ENCODE measurements at regions not wholly inside any gene's neighbourhood (a gene's known extent, or its start where the extent isn't known, plus 50 kb on each side); places are given as distances from the start of the nearest gene placed in this dataset.

- no peak overlapping the region for H3K18ac ChIP-seq (ENCODE audit: low read length)
- H3K23ac ChIP-seq (ENCODE audit: low read depth, low read length, poor library complexity) = no peak overlapping the region
Observed at GRCh38 chr4:124910327-124910726, 197.8 kb upstream of the ANKRD50 start.

GRCh38 chr4:124907881-124908280 is 195.3 kb upstream of the ANKRD50 start:
- H4K91ac ChIP-seq (ENCODE audit: low read depth, low read length, poor library complexity) = no peak overlapping the region
- peaks cover 0 to 10% of the 10 kb centered on the region in 2 donors for H3K9me3 ChIP-seq (replicated peaks in 1 of 2; ENCODE audit: control insufficient read depth in 2 of 2, insufficient read depth in 1 of 2, low read depth in 1 of 2, low read length in 2 of 2)
- H2BK5ac ChIP-seq (ENCODE audit: low read length) = no peak overlapping the region
- H3K4ac ChIP-seq (ENCODE audit: low read length) = no peak overlapping the region
- no CpG with 5 or more reads among the region's 3 CpGs for WGBS, 2 donors (ENCODE audit: extremely low coverage in 2 of 2, insufficient read length in 2 of 2, insufficient replicate concordance in 1 of 2)
- no peaks in the 10 kb centered on the region for H3K27me3 ChIP-seq (ENCODE audit: control insufficient read depth in 3 of 3, insufficient read depth in 3 of 3, low read depth in 1 of 3, low read length in 3 of 3)
- no peak overlapping the region for H3K27ac ChIP-seq (replicated peaks; ENCODE audit: low read length)
- H4K8ac ChIP-seq (ENCODE audit: low read depth, low read length) = no peak overlapping the region
- H2AFZ ChIP-seq (ENCODE audit: low read length) = no peak overlapping the region
- no peak overlapping the region for H2BK15ac ChIP-seq (ENCODE audit: low read length)
- H3K18ac ChIP-seq (ENCODE audit: low read length) = no peak overlapping the region
- no peak overlapping the region for H3K4me2 ChIP-seq (ENCODE audit: insufficient read depth, low read length, poor library complexity, severe bottlenecking)
- H3K4me1 ChIP-seq (ENCODE audit: control insufficient read depth in 2 of 2, insufficient read depth in 1 of 2, low read depth in 1 of 2, low read length in 2 of 2) = no peaks in the 10 kb centered on the region
- H3K9ac ChIP-seq (ENCODE audit: low read depth, low read length, poor library complexity) = no peak overlapping the region
- H3K36me3 ChIP-seq (replicated peaks in 1 of 2; ENCODE audit: control insufficient read depth in 2 of 2, insufficient read depth in 2 of 2, low read length in 2 of 2) = no peaks in the 10 kb centered on the region
- no peak overlapping the region for H3K4me3 ChIP-seq (ENCODE audit: low read length in 2 of 2)
- H2AK5ac ChIP-seq (ENCODE audit: low read depth, low read length) = no peak overlapping the region
- no peak overlapping the region for H3K23ac ChIP-seq (ENCODE audit: low read depth, low read length, poor library complexity)
- no peak overlapping the region for H3K14ac ChIP-seq (ENCODE audit: low read length)
- no peak for DNase-seq (ENCODE audit: low spot score)
- H3K79me1 ChIP-seq (ENCODE audit: low read depth, low read length) = no peaks in the 10 kb centered on the region
- H2BK120ac ChIP-seq (ENCODE audit: low read depth, low read length) = no peak overlapping the region
- H2BK12ac ChIP-seq (ENCODE audit: low read length) = no peak overlapping the region

More at GRCh38 chr4:124910327-124910726, 197.8 kb upstream of the ANKRD50 start:
- H3K4ac ChIP-seq (ENCODE audit: low read length) = no peak overlapping the region
- H4K8ac ChIP-seq (ENCODE audit: low read depth, low read length) = no peak overlapping the region
- H3K4me2 ChIP-seq (ENCODE audit: insufficient read depth, low read length, poor library complexity, severe bottlenecking) = no peak overlapping the region
- H2BK5ac ChIP-seq (ENCODE audit: low read length) = no peak overlapping the region
- H3K14ac ChIP-seq (ENCODE audit: low read length) = no peak overlapping the region
- no peak overlapping the region for H4K91ac ChIP-seq (ENCODE audit: low read depth, low read length, poor library complexity)
- H2BK12ac ChIP-seq (ENCODE audit: low read length) = no peak overlapping the region
- no peak overlapping the region for H3K27ac ChIP-seq (replicated peaks; ENCODE audit: low read length)
- H3K4me1 ChIP-seq (ENCODE audit: control insufficient read depth in 2 of 2, insufficient read depth in 1 of 2, low read depth in 1 of 2, low read length in 2 of 2) = no peaks in the 10 kb centered on the region
- no peak for DNase-seq (ENCODE audit: low spot score)
- H3K9ac ChIP-seq (ENCODE audit: low read depth, low read length, poor library complexity) = no peak overlapping the region
- H3K27me3 ChIP-seq (ENCODE audit: control insufficient read depth in 3 of 3, insufficient read depth in 3 of 3, low read depth in 1 of 3, low read length in 3 of 3) = no peaks in the 10 kb centered on the region
- no peaks in the 10 kb centered on the region for H3K36me3 ChIP-seq (replicated peaks in 1 of 2; ENCODE audit: control insufficient read depth in 2 of 2, insufficient read depth in 2 of 2, low read length in 2 of 2)
- no peak overlapping the region for H2BK120ac ChIP-seq (ENCODE audit: low read depth, low read length)
- peaks cover 2 to 19% of the 10 kb centered on the region in 2 donors for H3K9me3 ChIP-seq (replicated peaks in 1 of 2; ENCODE audit: control insufficient read depth in 2 of 2, insufficient read depth in 1 of 2, low read depth in 1 of 2, low read length in 2 of 2)
- H2AK5ac ChIP-seq (ENCODE audit: low read depth, low read length) = no peak overlapping the region
- no peaks in the 10 kb centered on the region for H3K79me1 ChIP-seq (ENCODE audit: low read depth, low read length)
- H2BK15ac ChIP-seq (ENCODE audit: low read length) = no peak overlapping the region
- no peak overlapping the region for H2AFZ ChIP-seq (ENCODE audit: low read length)
- H3K4me3 ChIP-seq (ENCODE audit: low read length in 2 of 2) = no peak overlapping the region

DNA sequence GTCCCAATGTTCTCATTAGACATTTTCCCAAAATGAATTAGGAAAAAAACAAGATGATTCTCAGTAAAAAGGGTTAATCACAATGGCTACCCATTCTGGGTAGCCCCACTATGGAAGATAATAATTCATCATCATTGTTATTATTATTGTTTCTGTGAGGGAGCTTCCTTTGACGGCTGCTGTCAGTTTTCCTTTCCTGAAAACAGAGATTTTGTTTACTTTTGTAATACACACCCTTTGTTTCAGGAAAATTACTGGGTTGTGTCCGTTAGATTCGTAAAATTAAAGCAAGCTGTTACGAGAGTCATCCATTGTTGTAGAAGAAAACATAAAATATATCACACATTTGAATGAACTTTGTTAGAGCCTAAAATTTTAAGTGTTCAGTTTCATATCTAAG is 192.9 kb upstream of the ANKRD50 start:
- H4K8ac ChIP-seq (ENCODE audit: low read depth, low read length) = no peak overlapping the region
- no peak overlapping the region for H4K91ac ChIP-seq (ENCODE audit: low read depth, low read length, poor library complexity)
- H3K36me3 ChIP-seq (replicated peaks in 1 of 2; ENCODE audit: control insufficient read depth in 2 of 2, insufficient read depth in 2 of 2, low read length in 2 of 2) = no peaks in the 10 kb centered on the region
- no peak overlapping the region for H3K9ac ChIP-seq (ENCODE audit: low read depth, low read length, poor library complexity)
- H3K4me2 ChIP-seq (ENCODE audit: insufficient read depth, low read length, poor library complexity, severe bottlenecking) = no peak overlapping the region
- DNase-seq (ENCODE audit: low spot score) = no peak
- no peaks in the 10 kb centered on the region for H3K79me1 ChIP-seq (ENCODE audit: low read depth, low read length)
- H2AFZ ChIP-seq (ENCODE audit: low read length) = no peak overlapping the region
- no peak overlapping the region for H2AK5ac ChIP-seq (ENCODE audit: low read depth, low read length)
- H3K18ac ChIP-seq (ENCODE audit: low read length) = no peak overlapping the region
- H3K27me3 ChIP-seq (ENCODE audit: control insufficient read depth in 3 of 3, insufficient read depth in 3 of 3, low read depth in 1 of 3, low read length in 3 of 3) = no peaks in the 10 kb centered on the region
- H3K14ac ChIP-seq (ENCODE audit: low read length) = no peak overlapping the region
- H2BK12ac ChIP-seq (ENCODE audit: low read length) = no peak overlapping the region
- no peak overlapping the region for H3K27ac ChIP-seq (replicated peaks; ENCODE audit: low read length)
- H3K9me3 ChIP-seq (replicated peaks in 1 of 2; ENCODE audit: control insufficient read depth in 2 of 2, insufficient read depth in 1 of 2, low read depth in 1 of 2, low read length in 2 of 2) = no peaks in the 10 kb centered on the region
- no peak overlapping the region for H3K23ac ChIP-seq (ENCODE audit: low read depth, low read length, poor library complexity)
- H3K4me3 ChIP-seq (ENCODE audit: low read length in 2 of 2) = no peak overlapping the region
- peaks cover 0 to 1% of the 10 kb centered on the region in 2 donors for H3K4me1 ChIP-seq (ENCODE audit: control insufficient read depth in 2 of 2, insufficient read depth in 1 of 2, low read depth in 1 of 2, low read length in 2 of 2)
- no CpG with 5 or more reads among the region's 4 CpGs for WGBS, 2 donors (ENCODE audit: extremely low coverage in 2 of 2, insufficient read length in 2 of 2, insufficient replicate concordance in 1 of 2)
- no peak overlapping the region for H2BK5ac ChIP-seq (ENCODE audit: low read length)
- H3K4ac ChIP-seq (ENCODE audit: low read length) = no peak overlapping the region
- no peak overlapping the region for H2BK120ac ChIP-seq (ENCODE audit: low read depth, low read length)
- no peak overlapping the region for H2BK15ac ChIP-seq (ENCODE audit: low read length)

- no peak overlapping the region for H2BK5ac ChIP-seq (ENCODE audit: low read length)
- H3K9ac ChIP-seq (ENCODE audit: low read depth, low read length, poor library complexity) = no peak overlapping the region
- no peak for DNase-seq (ENCODE audit: low spot score)
- no peak overlapping the region for H3K14ac ChIP-seq (ENCODE audit: low read length)
- no peak overlapping the region for H3K4ac ChIP-seq (ENCODE audit: low read length)
- H2BK12ac ChIP-seq (ENCODE audit: low read length) = no peak overlapping the region
- no peak overlapping the region for H2BK15ac ChIP-seq (ENCODE audit: low read length)
- peak overlapping the region; percentile 38 for H2AFZ ChIP-seq (ENCODE audit: low read length)
- H3K4me1 ChIP-seq (ENCODE audit: control insufficient read depth in 2 of 2, insufficient read depth in 1 of 2, low read depth in 1 of 2, low read length in 2 of 2) = peaks cover 0 to 1% of the 10 kb centered on the region in 2 donors
- no peak overlapping the region for H4K91ac ChIP-seq (ENCODE audit: low read depth, low read length, poor library complexity)
- H3K27me3 ChIP-seq (ENCODE audit: control insufficient read depth in 3 of 3, insufficient read depth in 3 of 3, low read depth in 1 of 3, low read length in 3 of 3) = no peaks in the 10 kb centered on the region
- no peak overlapping the region for H4K8ac ChIP-seq (ENCODE audit: low read depth, low read length)
- H3K36me3 ChIP-seq (replicated peaks in 1 of 2; ENCODE audit: control insufficient read depth in 2 of 2, insufficient read depth in 2 of 2, low read length in 2 of 2) = no peaks in the 10 kb centered on the region
- H3K9me3 ChIP-seq (replicated peaks in 1 of 2; ENCODE audit: control insufficient read depth in 2 of 2, insufficient read depth in 1 of 2, low read depth in 1 of 2, low read length in 2 of 2) = no peaks in the 10 kb centered on the region
- no peak overlapping the region for H3K27ac ChIP-seq (replicated peaks; ENCODE audit: low read length)
- no peak overlapping the region for H3K4me3 ChIP-seq (ENCODE audit: low read length in 2 of 2)
- H2BK120ac ChIP-seq (ENCODE audit: low read depth, low read length) = no peak overlapping the region
- no peaks in the 10 kb centered on the region for H3K79me1 ChIP-seq (ENCODE audit: low read depth, low read length)
- no peak overlapping the region for H2AK5ac ChIP-seq (ENCODE audit: low read depth, low read length)
- no peak overlapping the region for H3K4me2 ChIP-seq (ENCODE audit: insufficient read depth, low read length, poor library complexity, severe bottlenecking)
- H3K23ac ChIP-seq (ENCODE audit: low read depth, low read length, poor library complexity) = no peak overlapping the region
- no peak overlapping the region for H3K18ac ChIP-seq (ENCODE audit: low read length)
Observed at GRCh38 chr4:124904723-124905388, 192.3 kb upstream of the ANKRD50 start.
